Ammon's horn (tissue), 1 donor: ENCODE measurements at regions not wholly inside any gene's neighbourhood (a gene's known extent, or its start where the extent isn't known, plus 50 kb on each side); places are given as distances from the start of the nearest gene placed in this dataset.

Experiments used
- DNase-seq: peaks from one replicate; pipeline ENCODE4 v3.0.0-alpha.2; 2016; ENCODE audit warnings: low spot score

- DNase-seq = no peak
Measured at GRCh38 chr15:37873336-37873735, 61.1 kb upstream of the TMCO5A start.

DNA sequence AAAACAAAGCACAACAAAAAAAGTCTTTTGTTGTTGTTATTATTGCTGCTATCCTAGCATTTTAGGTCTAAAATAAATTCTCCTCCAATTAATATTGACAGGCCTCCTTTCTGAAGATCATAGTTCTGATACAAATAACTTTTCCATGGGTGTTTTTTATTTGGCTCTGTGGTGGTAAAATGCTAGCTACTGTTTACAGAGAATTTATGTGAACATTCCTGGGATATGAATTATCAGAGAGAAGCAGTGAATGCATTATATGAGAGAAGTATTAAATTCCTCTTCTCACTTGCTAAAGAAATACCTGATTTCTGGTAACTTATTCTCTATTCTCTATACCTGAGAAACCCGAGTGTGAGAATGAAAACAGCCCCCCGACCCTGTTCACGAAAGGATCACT is 57.5 kb upstream of the TMCO5A start:
- DNase-seq = no peak

DNA sequence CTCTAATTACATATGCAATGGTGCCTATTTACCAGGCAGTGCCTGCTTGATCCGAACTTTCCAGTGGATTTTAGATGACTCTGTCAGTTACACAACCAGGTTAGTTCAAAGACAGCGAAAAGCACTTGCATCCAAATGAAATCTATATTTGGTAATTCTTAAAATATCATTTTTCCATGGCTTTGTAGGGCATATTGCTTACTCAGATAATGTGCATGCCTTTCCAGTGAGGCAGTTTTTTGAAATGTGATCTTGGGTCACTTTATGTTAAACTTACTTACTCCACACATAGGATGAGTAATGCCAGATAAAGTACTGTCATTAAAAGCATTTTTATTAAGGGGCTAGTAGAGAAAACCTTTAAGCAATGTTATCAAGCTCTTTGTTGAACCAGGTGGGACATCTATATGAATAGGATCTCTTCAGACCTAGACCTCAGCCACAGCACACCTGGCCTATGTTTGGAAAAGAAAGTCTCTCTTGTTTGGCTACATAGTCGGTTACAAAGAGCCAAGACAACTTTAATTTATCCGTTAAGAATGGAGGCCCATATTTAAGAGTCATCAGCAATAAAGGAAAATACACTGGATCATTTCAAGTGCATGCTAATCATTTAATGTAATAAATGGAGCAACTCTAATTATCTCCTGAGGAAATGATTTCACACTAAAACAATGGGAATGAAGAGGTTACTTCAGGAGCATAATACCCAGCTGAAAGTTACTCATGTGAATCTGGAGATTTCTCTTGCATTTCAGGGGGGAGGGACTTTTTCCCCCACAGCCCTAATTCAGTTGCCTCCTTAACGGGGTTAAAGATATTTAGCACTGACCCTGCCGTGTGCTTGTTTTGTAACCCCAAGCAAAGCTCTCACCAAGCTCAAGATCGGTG is 56.3 kb upstream of the TMCO5A start:
- no peak for DNase-seq

- peak; percentile 33 for DNase-seq
Measured at GRCh38 chr15:37880009-37880834, 54.2 kb upstream of the TMCO5A start.

DNA sequence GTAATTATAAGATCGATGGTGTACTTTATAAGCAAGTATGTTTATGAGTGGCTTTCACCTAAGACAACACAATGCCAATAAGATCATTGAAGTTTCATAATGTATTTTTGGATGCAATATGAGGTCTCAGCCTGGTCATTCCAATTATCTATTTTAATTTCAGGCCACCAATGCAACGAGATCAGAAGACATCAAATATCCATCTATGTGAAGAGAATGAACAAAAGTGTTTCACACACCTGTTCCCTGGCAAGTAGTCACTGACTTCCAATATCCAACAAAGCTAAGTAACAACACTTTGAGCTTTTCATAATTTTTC is 53.6 kb upstream of the TMCO5A start:
- DNase-seq = no peak

DNA sequence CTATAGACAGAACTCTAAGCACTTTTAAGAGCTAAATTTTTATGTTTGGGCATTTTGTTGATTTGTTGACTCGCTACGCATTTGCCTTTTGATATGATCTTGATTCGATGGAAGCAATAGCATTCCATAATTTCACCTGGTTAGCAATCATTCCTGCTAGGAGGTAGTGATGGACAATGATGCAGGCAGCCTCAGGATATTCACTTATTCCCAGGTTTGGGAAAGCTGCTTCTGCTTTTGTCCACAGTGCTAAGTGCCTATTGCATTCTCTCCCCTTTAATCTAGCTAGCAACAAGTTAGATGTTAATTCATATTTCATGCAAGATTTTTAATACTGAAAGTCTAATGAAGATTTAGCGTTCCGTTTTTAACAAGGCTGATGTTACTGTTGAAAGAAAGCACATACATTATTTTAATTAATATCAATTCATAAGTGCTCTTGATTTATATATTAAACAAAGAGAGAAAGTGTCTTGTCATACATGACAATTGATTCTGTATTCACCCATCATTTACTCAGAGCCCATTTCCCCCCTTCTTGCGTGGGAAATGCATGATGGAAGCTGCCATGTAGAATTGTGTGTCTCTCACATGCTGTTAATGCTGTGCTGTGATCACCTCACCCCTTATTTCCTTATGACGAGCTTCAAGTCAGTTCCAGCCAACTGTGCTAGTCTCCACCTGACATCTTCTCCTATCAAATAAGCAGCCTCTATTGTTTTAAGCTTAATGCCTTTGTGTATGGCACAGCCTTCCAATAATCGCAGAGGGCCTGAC is 53.0 kb upstream of the TMCO5A start:
- DNase-seq = no peak

GRCh38 chr15:37882640-37883039 is 51.8 kb upstream of the TMCO5A start:
- no peak for DNase-seq
